NCI-H748 (cell line): ENCODE measurements at regions not wholly inside any gene's neighbourhood (a gene's known extent, or its start where the extent isn't known, plus 50 kb on each side); places are given as distances from the start of the nearest gene placed in this dataset.

Experiments
- DNase-seq: peaks from one replicate; lab custom pipeline; 2025; ENCODE audit not compliant: unreplicated experiment; lab: John Stamatoyannopoulos, UW

DNA sequence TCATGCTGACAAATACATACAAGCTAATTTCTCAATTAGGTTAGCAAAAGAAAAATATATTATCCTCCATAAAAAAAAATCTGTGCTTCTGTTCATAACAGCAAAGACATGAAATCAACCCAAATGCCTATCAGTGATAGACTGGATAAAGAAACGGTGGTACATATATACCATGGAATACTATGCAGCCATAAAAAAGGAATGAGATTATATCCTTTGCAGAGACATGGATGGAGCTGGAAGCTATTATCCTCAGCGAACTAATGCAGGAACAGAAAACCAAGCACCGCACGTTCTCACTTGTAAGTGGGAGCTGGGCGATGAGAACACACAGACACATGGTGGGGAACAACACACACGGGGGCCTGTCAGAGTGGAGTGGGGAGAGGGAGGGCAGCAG, 84.0 kb upstream of the PALMD start:
- DNase-seq, result no peak

DNA sequence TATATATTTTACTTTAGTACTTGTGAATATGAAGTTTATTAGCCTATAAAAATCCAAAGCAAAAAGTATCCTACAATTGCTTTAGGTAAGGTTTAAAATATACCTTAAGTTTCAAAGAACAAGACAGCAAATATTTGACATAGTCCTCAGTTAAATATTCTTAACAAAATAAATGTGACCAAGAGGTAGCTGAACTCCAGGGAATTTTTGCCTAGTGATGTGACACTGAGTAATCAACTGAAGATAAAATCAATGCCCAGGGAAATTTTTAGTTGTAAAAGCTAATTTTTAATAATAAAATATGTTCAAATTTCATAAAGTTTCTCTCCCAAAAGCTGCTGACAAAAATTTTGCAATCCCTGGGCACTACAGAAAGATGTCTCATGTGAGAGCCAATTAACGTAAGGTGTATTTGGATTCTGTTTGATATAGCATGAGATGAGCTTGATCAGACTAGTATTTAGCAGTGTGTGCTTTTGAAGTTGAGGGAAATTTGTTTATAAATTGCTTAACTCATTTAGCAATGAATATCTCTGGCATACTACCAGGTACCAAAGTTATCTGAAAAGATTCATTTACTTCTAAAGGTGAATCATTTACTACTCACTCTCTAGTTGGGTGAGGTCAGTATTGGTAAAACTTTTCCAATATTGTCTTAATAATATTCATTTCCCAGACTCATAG, 80.2 kb upstream of the PALMD start:
- no peak for DNase-seq

DNA sequence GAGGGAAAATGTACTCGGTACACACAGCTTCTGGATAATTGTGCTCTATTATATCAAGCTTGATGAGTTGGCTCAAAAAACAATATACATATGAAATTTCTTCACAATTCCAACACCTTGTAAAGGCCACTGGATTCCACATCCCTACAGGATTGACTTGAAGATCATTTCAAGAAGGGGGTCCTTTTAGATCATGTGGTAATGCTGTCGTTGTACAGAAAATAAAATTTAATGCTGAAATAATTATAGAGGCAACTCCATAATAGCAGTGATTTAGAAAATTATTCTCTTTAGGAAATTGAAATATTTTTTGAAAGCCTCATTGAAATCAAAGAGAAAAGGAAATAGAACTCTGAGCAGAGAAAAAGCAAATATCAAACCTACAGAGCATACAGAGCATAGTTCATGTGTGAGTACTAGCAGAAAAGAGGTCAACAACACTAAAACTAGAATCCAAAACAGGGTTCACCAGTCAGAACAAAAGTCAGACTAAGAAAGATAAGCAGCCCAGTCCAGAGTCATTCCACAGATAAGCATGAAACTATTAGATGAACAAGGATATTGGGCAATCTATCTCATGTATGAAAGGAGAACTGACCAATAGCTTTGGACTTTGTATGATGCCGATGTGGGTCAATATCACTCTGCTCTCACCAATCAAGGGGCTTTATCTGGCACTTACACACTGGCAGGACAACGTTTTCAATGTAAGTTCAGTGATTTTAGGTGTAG, 79.5 kb upstream of the PALMD start:
- no peak for DNase-seq

DNA sequence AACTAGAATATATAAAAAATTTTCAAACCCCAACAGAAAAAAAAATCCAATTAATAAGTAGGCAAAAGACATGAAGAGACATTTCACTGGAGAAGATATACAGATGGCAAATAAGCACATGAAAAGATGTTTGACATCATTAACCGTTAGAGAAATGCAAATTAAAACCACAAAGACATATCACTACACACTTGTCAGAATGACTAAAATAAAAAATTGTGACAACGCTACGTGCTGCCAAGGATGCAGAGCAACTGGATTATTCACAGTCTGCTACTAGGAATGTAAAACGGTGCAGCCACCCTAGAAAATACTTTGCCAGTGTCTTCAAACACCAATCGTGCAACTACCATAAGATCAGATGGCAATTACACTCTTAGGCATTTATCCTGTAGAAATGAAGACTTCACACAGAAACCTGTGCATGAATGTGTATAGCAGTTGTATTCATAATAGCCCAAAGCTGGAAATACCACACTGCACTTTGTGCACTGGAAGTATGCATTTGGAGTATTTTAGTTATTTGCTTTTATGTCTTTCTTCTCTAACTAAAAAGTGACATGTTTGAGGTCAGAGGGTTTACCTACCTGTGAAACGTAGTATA, 75.3 kb upstream of the PALMD start:
- no peak for DNase-seq

DNA sequence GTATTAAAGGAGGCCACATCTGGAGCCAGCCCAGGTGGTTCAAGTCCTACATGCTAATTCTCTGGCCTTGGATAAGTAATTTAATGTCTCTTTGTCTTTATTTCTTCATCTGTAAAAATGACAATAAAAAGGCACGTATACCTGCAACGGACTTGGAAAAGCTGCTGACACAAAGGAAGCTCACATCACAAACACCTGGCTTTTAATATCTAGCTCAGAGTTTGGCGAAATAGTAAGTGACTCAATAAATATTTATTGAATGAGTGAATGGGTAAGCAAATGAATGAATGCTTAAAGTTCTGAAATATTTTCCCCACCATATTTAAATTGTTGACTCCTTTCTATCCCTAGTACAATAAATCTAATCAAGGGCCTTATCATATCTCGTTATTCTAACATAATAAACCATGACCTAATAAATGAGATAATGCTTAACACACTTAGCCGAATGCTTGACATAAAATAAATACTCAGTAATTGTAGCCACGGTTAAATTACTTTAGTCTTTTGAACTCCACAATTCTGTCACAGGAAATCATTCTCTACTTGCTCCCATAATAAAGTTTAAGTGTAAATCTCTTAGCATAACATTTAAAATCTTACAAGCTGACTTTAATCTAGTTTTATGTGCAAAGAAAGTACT, 74.7 kb upstream of the PALMD start:
- no peak for DNase-seq

DNA sequence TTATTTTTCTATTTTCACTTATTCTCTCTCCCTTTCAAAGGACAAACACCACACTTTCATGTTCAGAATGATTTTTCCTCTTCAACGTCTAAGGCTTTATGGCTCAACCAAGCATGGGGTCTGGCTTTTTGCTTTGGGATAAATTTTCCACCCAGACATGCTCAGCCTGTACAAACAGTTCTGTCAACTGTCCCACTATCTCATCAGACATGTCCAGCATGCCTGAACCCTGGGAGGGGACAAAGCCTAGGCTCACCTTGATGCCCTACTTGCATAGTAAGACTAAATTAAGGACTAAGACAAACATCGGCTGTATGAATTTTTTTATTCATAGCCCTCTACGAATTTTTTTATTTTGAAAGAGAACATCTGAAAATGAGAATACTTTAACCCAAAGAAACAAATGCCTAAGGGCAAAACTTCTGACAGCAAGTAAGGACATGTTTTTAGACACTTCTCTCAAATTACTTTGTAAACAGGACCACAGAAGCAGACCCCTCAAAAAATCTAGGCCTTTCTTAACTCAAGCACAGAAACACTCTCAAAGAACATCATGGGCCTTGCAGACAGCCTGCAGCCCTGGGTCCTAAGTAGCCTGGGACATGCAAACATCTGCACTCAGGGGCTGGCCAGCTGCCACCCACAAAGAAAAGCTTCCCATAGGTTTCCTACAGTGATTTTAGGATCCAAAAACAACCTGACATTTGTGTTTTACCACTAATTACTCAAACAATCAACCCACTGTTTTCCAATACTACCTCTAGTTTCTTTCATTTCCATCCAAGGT, 72.3 kb upstream of the PALMD start:
- no peak for DNase-seq

DNA sequence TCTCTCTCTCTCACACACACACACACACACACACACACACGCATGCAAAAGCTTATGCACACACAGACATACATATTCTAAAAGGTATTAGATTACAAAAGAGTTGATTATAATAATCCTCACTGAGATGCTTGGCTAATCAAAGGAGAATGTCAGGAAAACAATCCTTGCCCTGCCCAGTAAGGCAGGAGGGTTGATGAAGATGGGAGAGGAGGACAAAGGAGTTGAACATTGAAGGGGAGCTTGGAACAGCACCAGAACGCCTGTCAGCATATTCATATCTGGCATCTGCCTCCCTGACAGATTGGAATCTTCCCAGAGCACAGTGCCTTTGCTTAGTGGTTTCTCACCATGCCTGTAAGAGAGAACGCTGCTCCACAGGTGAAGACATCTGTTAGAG, 68.6 kb upstream of the PALMD start:
- no peak for DNase-seq

DNA sequence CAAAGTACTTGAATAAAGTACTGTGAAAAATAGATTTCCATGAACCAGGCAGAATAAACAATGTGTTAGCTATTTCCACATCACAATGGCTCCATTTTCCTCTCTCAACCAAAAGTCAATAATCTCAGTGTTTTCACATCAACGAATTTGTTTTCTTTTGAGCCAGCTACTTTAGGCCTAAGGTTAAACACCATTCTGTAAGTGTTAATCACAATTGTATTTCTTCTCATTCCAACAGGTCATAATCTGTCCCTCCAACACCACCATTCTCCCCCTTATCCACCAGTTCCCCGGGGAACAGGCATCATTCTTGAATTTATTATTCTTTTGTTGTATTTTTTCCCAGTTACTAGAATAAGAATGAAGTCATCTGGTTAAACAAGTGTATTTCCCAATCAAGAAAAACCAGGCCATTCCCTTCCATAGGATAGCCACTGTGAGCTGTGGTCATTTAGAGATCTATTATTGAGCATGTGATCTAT, 66.2 kb upstream of the PALMD start:
- no peak for DNase-seq

DNA sequence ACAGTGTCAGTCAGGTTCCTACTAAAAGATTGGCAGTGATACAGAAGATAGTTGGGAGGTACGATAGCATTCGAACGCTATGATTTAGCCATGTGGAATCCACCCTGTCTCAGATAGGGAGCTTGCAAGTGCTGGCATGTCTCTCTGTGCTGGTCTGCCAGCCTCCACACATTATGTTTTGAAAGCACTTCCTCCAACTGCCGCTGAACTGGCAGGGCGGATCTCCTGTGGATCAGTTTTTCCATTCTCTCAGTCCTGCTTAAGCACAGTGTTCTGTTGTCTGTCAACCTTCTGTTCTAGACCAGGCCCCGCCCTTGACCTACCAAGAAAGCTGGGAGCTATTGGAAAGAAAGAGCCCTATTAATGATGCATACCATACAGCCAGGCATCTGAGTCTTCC, 65.5 kb upstream of the PALMD start:
- no peak for DNase-seq

DNA sequence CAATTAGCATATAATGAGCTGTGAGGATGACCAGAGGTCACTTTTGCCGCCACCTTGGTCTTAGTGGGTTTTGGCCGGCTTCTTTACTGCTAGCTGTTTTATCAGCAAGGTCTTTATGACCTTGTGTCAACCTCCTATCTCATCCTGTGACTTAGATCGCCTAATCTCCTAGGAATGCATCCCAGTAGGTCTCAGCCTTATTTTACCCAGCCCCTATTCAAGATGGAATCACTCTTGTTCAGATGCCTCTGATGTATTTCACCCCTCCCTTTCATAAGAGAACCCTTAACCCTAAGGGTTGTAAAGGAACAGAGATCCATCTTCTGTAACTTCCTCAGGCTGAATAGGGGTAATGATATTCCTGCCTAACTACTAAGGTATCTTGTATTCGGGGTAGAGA, 58.9 kb upstream of the PALMD start:
- DNase-seq, result no peak

DNA sequence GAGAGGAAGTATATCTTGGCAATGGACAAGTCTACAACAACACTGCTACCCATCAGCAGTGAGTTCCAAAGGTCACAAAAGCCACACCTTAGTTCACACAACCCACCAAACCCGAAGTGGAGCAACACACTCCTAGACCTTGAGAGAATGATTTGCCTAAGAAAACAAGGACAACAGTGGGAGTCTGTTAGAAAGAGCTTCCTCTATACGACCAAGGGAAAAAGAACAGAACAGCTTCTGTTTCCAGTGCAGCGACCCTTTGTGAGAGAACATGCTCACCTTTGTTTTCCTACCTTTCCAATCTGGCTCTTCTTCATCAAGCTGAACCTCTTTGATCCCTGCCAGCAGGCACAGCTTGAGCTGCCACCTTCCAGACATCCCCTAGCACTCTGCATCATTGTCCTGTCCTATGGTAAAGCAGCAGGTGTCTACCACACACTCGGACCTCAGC, 56.7 kb upstream of the PALMD start:
- DNase-seq, result no peak

DNA sequence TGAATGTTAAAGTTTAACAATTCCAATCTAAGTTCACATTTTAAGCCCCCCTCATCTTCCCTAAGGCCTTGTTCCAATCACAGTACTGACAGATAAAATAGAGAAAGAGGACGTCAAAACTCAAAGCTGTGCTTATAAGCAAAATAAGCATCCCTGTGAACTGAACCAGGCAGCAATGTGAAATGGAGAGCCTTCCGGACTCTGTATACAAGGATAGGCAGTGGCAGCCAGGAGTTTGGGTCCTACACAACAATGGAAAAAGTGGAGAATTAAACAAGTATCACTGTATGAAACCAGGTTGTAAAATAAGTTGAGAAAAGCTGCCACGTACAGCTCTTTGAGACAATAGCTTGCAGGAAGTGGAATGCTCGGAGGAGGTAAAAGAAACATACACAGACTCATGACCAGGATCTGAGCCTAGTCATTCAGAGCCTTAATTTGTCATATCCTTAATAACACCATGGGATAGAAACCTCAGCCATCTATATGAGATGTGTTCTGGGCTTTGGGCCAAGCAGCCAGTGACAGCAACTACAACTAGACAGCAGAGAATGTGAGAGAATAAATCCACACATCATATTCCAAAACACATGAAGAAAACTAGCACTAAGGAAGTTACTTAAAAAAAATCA, 55.2 kb upstream of the PALMD start:
- no peak for DNase-seq

DNA sequence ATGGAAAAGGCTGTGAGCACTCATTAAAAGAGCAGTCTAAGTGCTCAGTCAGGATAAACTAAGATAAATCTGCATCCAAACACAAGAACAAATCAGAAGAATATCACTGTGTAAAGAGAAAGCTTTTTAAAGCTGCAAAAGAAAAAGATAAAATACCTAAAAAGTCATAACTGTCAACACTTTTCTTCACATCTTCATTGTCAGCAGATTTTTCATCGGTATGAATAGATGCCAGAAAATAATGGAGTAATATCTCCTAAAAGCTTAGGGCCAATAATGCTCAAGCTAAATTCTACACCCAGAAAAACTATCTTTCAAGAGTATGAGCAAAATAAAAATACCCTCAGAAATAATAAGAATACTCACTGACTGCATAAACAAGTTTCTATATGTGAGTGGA, 54.0 kb upstream of the PALMD start:
- DNase-seq, result no peak

DNA sequence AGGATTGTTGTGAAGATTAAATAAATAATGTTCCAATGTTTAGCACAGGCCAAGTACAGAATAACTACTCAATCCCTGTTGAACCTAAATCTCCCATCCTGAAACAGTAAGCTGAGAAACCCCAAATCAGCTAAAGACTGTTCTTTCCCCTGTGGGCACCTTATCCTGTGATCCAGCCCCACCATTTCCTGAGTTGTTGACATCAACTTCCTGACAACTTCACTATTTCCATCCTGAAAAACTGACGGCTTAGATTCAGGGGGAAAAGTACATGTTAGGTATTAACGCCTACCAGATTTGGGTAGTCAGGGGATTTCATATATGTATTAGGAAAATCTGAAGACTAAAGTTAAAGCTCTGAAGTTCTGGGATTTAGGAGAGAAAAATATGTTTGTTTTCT, 51.7 kb upstream of the PALMD start:
- DNase-seq, result no peak

DNA sequence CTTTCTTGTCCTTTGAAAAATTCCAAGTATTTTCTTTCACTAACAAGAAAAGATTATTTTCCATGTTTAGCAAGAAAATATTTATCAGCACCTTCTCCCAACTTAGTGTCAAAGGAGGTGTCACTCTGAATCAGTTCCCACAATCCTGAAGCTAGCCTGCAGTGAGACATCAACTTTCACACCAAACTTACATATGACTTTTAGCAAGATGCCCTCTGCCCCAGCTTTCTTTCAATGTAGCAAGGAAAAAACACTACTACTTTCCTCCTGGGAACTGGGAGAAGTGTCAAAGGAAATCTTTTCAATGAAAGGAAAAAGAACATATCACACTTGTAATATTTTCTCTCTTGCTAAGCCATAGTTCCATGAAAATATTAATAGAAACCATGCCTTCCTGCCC, 50.9 kb upstream of the PALMD start:
- DNase-seq, result no peak

DNA sequence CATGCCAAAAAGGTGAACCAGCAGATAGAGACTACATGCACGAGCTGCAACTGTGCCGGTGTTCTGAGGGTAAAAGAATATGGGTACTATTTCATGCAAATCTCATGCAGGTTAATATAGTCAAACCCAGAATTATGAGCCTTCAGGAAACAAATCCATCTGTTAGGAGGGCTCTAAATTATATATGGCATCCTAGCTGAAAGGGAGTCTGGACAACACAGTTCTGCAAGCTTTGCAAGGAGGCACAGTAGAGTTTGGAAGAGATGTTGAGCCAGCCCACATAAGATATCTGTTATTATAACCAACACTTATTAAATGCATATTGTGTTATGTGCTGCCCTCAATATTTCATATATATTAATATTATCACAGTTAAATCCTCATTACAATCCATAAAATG, 50.5 kb upstream of the PALMD start:
- DNase-seq, result no peak
